Neural cell (in vitro differentiated cells): ENCODE measurements at regions not wholly inside any gene's neighbourhood (a gene's known extent, or its start where the extent isn't known, plus 50 kb on each side); places are given as distances from the start of the nearest gene placed in this dataset.

ENCODE experiments used
- H2AFZ ChIP-seq: fragments of 200-600, 300-800 bp; sonication (generic), shearing (Covaris generic); 2 replicates; pipeline ENCODE4 v1.6.0; 2014; ENCODE audit warnings: low read depth, mild to moderate bottlenecking, antibody characterized with exemption, low read length, moderate library complexity
- H3F3A ChIP-seq: fragments of 200-600 bp; shearing (Covaris generic); 2 replicates; pipeline ENCODE4 v1.6.1; 2016; ENCODE audit warnings: mild to moderate bottlenecking, moderate library complexity, mixed read lengths, antibody characterized with exemption, low read length; ENCODE audit not compliant: insufficient read depth, poor library complexity, severe bottlenecking
- H3K27ac ChIP-seq: fragments of 200-600, 300-800 bp; sonication (generic), shearing (Covaris generic); 2 replicates; pipeline ENCODE4 v1.5.1; 2014; ENCODE audit warnings: mild to moderate bottlenecking, low read length, moderate library complexity
- H3K27me3 ChIP-seq: fragments of 300-800, 200-600 bp; sonication (generic), shearing (Covaris generic); 2 replicates; pipeline ENCODE4 v1.6.0; 2014; ENCODE audit warnings: mild to moderate bottlenecking, low read depth, low read length, moderate library complexity; ENCODE audit not compliant: insufficient read depth
- H3K36me3 ChIP-seq: fragments of 300-800, 200-600 bp; sonication (generic), shearing (Covaris generic); 2 replicates; pipeline ENCODE4 v1.5.1; 2014; ENCODE audit warnings: mild to moderate bottlenecking, antibody characterized with exemption, low read length, moderate library complexity; ENCODE audit not compliant: insufficient read depth
- H3K4me2 ChIP-seq: fragments of 300-800, 200-600 bp; sonication (generic), shearing (Covaris generic); 2 replicates; pipeline ENCODE4 v1.6.0; 2014; ENCODE audit warnings: mild to moderate bottlenecking, low read length
- H3K4me3 ChIP-seq: fragments of 300-800, 200-600 bp; sonication (generic), shearing (Covaris generic); 2 replicates; pipeline ENCODE4 v1.5.1; 2014; ENCODE audit warnings: mild to moderate bottlenecking, low read length, moderate library complexity
- H3K79me2 ChIP-seq: fragments of 200-600 bp; shearing (Covaris generic); replicated peaks from 2 replicates; pipeline ENCODE4 v1.6.0; 2014; ENCODE audit warnings: mild to moderate bottlenecking, low read length, moderate library complexity; ENCODE audit not compliant: insufficient read depth
- H3K9ac ChIP-seq: fragments of 300-800, 200-600 bp; sonication (generic), shearing (Covaris generic); 2 replicates; pipeline ENCODE4 v1.6.1; 2016; ENCODE audit warnings: mild to moderate bottlenecking, low read length, mixed read lengths
- H3K9me2 ChIP-seq: fragments of 200-600 bp; shearing (Covaris generic); 2 replicates; pipeline ENCODE4 v1.6.1; 2016; ENCODE audit warnings: mild to moderate bottlenecking, low read length, mixed read lengths; ENCODE audit not compliant: insufficient read depth
- H3K9me3 ChIP-seq: fragments of 200-600, 300-800 bp; sonication (generic), shearing (Covaris generic); 2 replicates; pipeline ENCODE4 v1.6.1; 2016; ENCODE audit warnings: mild to moderate bottlenecking, mixed run types, low read length, moderate library complexity, mixed read lengths
- H4K20me1 ChIP-seq: fragments of 200-600 bp; shearing (Covaris generic); 2 replicates; pipeline ENCODE4 v1.6.1; 2016; ENCODE audit warnings: mild to moderate bottlenecking, mixed run types; ENCODE audit not compliant: insufficient read depth
- CTCF ChIP-seq: fragments of 450-650 bp; IDR thresholded peaks from 2 replicates; pipeline ENCODE4 v1.5.1; 2014; ENCODE audit warnings: antibody characterized with exemption, mild to moderate bottlenecking, moderate library complexity; ENCODE audit not compliant: poor library complexity, severe bottlenecking
- EP300 ChIP-seq: fragments of 450-650 bp; conservative IDR thresholded peaks from 2 replicates; pipeline ENCODE4 v1.6.1; 2014; ENCODE audit warnings: antibody characterized with exemption, mild to moderate bottlenecking, moderate library complexity; ENCODE audit not compliant: poor library complexity, severe bottlenecking
- EZH2 ChIP-seq: fragments of 200-600, 300-800 bp; shearing (Covaris generic), sonication (generic); IDR thresholded peaks from 2 replicates; pipeline ENCODE4 v1.6.1; 2014; ENCODE audit warnings: antibody characterized with exemption, low read length, borderline replicate concordance, mild to moderate bottlenecking; ENCODE audit not compliant: insufficient read depth, poor library complexity, severe bottlenecking
- MXI1 ChIP-seq: fragments of 450-650 bp; conservative IDR thresholded peaks from 2 replicates; pipeline ENCODE4 v1.6.1; 2014; ENCODE audit warnings: antibody characterized with exemption, mild to moderate bottlenecking; ENCODE audit not compliant: poor library complexity, severe bottlenecking
- POLR2AphosphoS5 ChIP-seq: IDR thresholded peaks from 2 replicates; pipeline ENCODE4 v1.6.1; 2012
- RAD21 ChIP-seq: fragments of 450-650 bp; conservative IDR thresholded peaks from 2 replicates; pipeline ENCODE4 v1.6.1; 2014; ENCODE audit warnings: antibody characterized with exemption, mild to moderate bottlenecking, moderate library complexity
- REST ChIP-seq: IDR thresholded peaks from 2 replicates; pipeline ENCODE4 v1.6.1; 2012; ENCODE audit warnings: borderline replicate concordance
- SMC3 ChIP-seq: fragments of 450-650 bp; conservative IDR thresholded peaks from 2 replicates; pipeline ENCODE4 v1.6.1; 2014; ENCODE audit warnings: antibody characterized with exemption, mild to moderate bottlenecking, moderate library complexity; ENCODE audit not compliant: poor library complexity
- TAF1 ChIP-seq: IDR thresholded peaks from 2 replicates; pipeline ENCODE4 v1.6.1; 2012; ENCODE audit warnings: low read depth

- Histone ChIP-seq H3K9ac (no peak overlapping the region), H3F3A (no peaks in the 10 kb centered on the region), H4K20me1 (no peaks in the 10 kb centered on the region), H2AFZ (no peak overlapping the region), H3K4me2 (no peak overlapping the region), H3K27me3 (no peaks in the 10 kb centered on the region), H3K27ac (no peak overlapping the region), H3K4me3 (no peak overlapping the region), H3K9me2 (no peaks in the 10 kb centered on the region), H3K9me3 (peaks cover 7% of the 10 kb centered on the region), H3K79me2 (no peaks in the 10 kb centered on the region), H3K36me3 (no peaks in the 10 kb centered on the region)
- TF ChIP-seq EZH2 (no peak), REST (no peak), EP300 (no peak), MXI1 (no peak), CTCF (no peak), RAD21 (no peak), POLR2AphosphoS5 (no peak), TAF1 (no peak), SMC3 (no peak)
Measured at GRCh38 chr10:121669028-121669374, 70.8 kb upstream of the FGFR2 start.

GRCh38 chr10:121668314-121669027 lies 70.2 kb upstream of the FGFR2 start:
- no peaks in the 10 kb centered on the region for H3K79me2 ChIP-seq
- no peak overlapping the region for H3K27ac ChIP-seq
- no peak overlapping the region for H2AFZ ChIP-seq
- no peak for TF ChIP-seq REST
- no peak for TF ChIP-seq POLR2AphosphoS5
- TF ChIP-seq CTCF = no peak
- TF ChIP-seq EZH2 = no peak
- no peak overlapping the region for H3K9ac ChIP-seq
- H3K9me2 ChIP-seq = no peaks in the 10 kb centered on the region
- H3K4me3 ChIP-seq = no peak overlapping the region
- H3K36me3 ChIP-seq = no peaks in the 10 kb centered on the region
- peaks cover 7% of the 10 kb centered on the region for H3K9me3 ChIP-seq
- H4K20me1 ChIP-seq = no peaks in the 10 kb centered on the region
- no peaks in the 10 kb centered on the region for H3F3A ChIP-seq
- no peaks in the 10 kb centered on the region for H3K27me3 ChIP-seq
- no peak overlapping the region for H3K4me2 ChIP-seq
